T47D (cell line): ENCODE measurements at regions not wholly inside any gene's neighbourhood (a gene's known extent, or its start where the extent isn't known, plus 50 kb on each side); places are given as distances from the start of the nearest gene placed in this dataset.

Experiments used
- DNase-seq, 2 experiments: peaks; one replicate each; pipeline versions ENCODE4 v3.0.0 to v3.0.0-alpha.2; 2011 to 2012; ENCODE audit warnings: low read depth in 1 of 2, low spot score in 1 of 2
- JUND ChIP-seq: IDR thresholded peaks from 2 replicates; pipeline ENCODE4 v1.6.1; 2012; ENCODE audit warnings: low read depth
- in situ Hi-C: cut with HindIII; loops from 2 replicates; pipeline ENCODE4 v1.10.0; 2016; ENCODE audit warnings: low sequenced_read_pairs, low pct_unique_long_range_greater_than_20kb

GRCh38 chr13:84500016-84500415 is 617.7 kb upstream of the SLITRK1 start:
- in situ Hi-C loops, result no loop called here
- no peak for TF ChIP-seq JUND
- no peak for DNase-seq

DNA sequence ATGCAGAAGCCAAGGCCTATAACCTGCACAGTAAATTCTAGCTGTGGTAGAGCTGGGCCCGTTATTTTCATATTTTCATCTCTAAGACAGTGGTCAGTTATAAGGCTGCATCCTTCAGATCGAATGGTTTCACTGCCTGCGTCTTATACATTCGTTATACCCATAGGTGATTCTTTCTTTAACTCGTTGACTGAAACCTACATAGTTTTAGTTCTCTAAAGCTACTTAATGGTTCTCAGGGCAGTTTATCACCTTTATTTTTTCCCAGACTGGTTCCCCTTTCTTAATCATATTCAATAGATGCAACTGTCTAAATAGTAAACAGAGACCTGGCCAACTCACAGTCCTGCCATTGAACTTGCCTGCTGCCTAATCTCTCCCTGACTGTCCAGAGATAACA is 615.3 kb upstream of the SLITRK1 start:
- TF ChIP-seq JUND, result no peak
- no peak for DNase-seq
- in situ Hi-C loops, result no loop called here

GRCh38 chr13:84491952-84492351 is 609.7 kb upstream of the SLITRK1 start:
- no peak for DNase-seq
- no peak for TF ChIP-seq JUND
- in situ Hi-C loops, result no loop called here

DNA sequence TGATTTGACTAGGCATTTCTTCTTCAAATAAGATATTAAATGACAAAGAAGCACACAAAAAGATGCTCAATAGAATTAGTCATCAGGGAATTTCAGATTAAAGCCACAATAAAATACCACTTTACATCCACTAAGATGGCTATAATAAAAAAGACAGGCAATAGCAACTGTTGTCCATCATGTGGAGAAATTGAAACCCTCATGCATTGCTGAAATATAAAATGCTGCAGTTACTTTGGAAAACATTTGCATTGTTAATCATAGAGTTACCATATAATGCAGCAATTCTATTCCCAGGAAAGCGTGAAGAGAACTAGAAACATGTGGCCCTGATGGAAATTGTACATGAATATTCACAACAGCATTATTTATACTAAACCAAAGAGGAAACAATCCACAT is 605.5 kb upstream of the SLITRK1 start:
- in situ Hi-C loops, result no loop called here
- TF ChIP-seq JUND, result no peak
- DNase-seq, result no peak

DNA sequence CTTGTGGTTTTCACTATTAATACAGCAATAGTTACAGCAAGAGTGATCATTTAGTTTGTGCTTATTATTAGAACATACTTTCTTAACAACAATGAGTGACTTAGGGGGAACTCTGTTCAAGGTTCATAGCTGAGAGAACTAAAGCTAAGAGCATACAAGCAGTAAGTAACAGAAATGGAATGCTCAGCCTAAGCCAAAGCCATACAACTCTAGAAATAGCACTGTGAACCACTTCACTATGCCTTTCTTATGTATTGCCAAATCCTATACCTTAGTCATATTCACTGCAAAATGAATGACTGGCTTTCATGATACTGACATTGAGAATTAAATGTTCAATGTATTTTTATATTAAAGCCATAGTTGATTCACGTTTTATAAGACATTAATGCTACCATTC is 599.7 kb upstream of the SLITRK1 start:
- TF ChIP-seq JUND, result no peak
- DNase-seq, result no peak
- in situ Hi-C loops, result no loop called here

- in situ Hi-C loops, result no loop called here
- no peak for DNase-seq
- no peak for TF ChIP-seq JUND
Observed at GRCh38 chr13:84479656-84480055, 597.4 kb upstream of the SLITRK1 start.

- in situ Hi-C loops, result no loop called here
- no peak for TF ChIP-seq JUND
Observed at GRCh38 chr13:84470528-84470927, 588.3 kb upstream of the SLITRK1 start.

GRCh38 chr13:84466461-84466860 is 584.2 kb upstream of the SLITRK1 start:
- TF ChIP-seq JUND, result no peak
- in situ Hi-C loops, result no loop called here
- DNase-seq, result no peak

More at GRCh38 chr13:84470528-84470927, 588.3 kb upstream of the SLITRK1 start:
- no peak for DNase-seq

GRCh38 chr13:84460989-84461388 is 578.7 kb upstream of the SLITRK1 start:
- TF ChIP-seq JUND, result no peak
- in situ Hi-C loops, result no loop called here
- no peak for DNase-seq

- DNase-seq, result no peak
- in situ Hi-C loops, result no loop called here
Observed at GRCh38 chr13:84455143-84455905, 573.0 kb upstream of the SLITRK1 start.

DNA sequence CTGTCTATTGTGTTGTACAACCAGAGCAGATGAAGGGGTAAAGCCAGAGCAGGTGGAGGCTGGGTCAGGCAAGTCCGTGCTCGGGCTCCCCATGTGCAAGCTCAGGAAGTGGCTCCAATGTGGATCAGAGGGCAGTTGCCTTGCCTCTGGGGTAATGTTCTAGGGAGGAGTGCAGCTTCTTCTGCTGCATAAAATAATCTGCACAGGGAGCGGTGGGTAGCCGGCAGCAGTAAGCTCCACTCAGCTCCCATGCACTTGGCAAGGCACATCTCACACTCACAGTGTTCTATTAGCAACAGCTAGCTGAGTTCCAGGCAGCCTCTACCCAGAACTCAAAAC is 565.3 kb upstream of the SLITRK1 start:
- DNase-seq, result no peak

More at GRCh38 chr13:84455143-84455905, 573.0 kb upstream of the SLITRK1 start:
- no peak for TF ChIP-seq JUND

DNA sequence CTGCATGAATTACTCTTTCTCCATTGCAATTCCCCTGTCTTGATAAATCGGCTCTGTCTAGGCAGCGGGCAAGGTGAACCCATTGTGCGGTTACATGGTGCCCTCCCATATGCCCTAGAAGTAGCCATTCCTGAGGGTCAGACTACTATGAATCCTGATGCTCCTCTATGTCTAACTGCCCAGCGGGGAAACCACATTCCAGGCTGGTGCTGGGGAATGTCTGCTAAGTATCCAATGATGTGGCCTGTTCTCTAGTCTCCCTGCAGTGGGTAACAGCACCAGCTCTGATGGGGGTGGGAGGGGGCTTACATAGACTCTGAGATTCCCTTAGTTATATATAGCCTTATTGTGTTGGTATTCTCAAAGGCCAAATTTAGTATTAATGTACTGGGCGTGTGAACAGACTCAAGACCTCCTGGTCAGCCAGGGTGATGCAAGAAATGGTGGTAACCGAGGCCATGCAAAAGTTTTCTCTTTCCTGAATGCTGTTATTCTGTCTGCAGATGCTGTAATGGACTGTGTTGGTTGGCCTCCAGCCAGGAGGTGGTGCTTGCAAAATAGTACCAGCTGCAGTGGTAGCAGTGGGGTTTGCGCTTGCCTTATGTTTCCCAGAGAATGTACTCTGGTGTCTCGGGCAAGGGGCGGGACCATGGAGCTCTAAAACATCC is 564.8 kb upstream of the SLITRK1 start:
- in situ Hi-C loops, result no loop called here
- no peak for DNase-seq
- TF ChIP-seq JUND, result no peak

More for the DNA sequence above, 565.3 kb upstream of the SLITRK1 start:
- no peak for TF ChIP-seq JUND
- in situ Hi-C loops, result no loop called here

DNA sequence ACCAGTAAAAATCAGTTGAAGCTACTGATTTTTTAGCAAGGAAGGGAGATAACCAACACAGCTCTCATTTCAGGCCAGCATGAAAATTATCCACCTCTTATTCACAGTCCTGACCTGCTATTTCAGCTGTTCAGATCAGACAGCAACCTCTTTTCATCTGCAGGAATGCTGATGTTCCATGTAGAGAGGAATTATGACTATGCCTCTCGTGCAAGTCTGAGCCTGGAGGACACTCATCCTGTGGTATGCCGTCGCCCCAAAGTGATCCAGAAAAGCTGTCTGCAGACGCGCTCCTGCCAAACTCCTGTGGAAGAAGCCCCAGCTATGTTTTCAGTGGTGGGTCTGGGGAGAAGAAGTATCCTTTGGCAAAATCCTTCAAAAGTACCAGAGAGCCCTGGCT is 563.5 kb upstream of the SLITRK1 start:
- DNase-seq, result no peak
- TF ChIP-seq JUND, result no peak
- in situ Hi-C loops, result no loop called here
